Heart left ventricle (tissue), 16 donors: ENCODE measurements at regions not wholly inside any gene's neighbourhood (a gene's known extent, or its start where the extent isn't known, plus 50 kb on each side); places are given as distances from the start of the nearest gene placed in this dataset.

Experiments used
- ATAC-seq, 4 donors: fragments of 200-7000 bp; cut with Tn5 transposase; one replicate each; pipeline ENCODE4 v1.9.1; 2020 to 2022; ENCODE audit warnings: moderate library complexity in 4 of 4, mild to moderate bottlenecking in 3 of 4, moderate number of reproducible peaks in 1 of 4
- DNase-seq, 5 donors: peaks; one replicate each; pipeline ENCODE4 v3.0.0-alpha.2; 2020
- H3K27ac ChIP-seq, 12 donors: fragments of 200-600 bp; sonication (generic) in 4 of 12; one replicate each; pipeline versions ENCODE4 v1.5.0 to v1.8.0; 2016 to 2022; ENCODE audit warnings: mild to moderate bottlenecking in 2 of 12
- H3K27me3 ChIP-seq, 9 donors: fragments of 200-600 bp; sonication (generic) in 2 of 9; one replicate each; pipeline versions ENCODE4 v1.5.1 to v1.8.0; 2016 to 2022; ENCODE audit warnings: mild to moderate bottlenecking in 3 of 9
- H3K36me3 ChIP-seq, 9 donors: fragments of 200-600 bp; sonication (generic) in 2 of 9; one replicate each; pipeline versions ENCODE4 v1.5.0 to v1.8.0; 2018 to 2022; ENCODE audit warnings: mild to moderate bottlenecking in 2 of 9
- H3K4me1 ChIP-seq, 12 donors: fragments of 200-600 bp; sonication (generic) in 4 of 12; one replicate each; pipeline versions ENCODE4 v1.5.0 to v1.8.0; 2016 to 2022; ENCODE audit warnings: mild to moderate bottlenecking in 3 of 12
- H3K4me3 ChIP-seq, 12 donors: fragments of 200-600 bp; sonication (generic) in 4 of 12; one replicate each; pipeline versions ENCODE4 v1.5.0 to v1.8.0; 2017 to 2022; ENCODE audit warnings: mild to moderate bottlenecking in 9 of 12, moderate library complexity in 4 of 12
- H3K9me3 ChIP-seq, 12 donors: fragments of 200-600 bp; sonication (generic) in 4 of 12; one replicate each; pipeline versions ENCODE4 v1.5.0 to v1.8.0; 2016 to 2022; ENCODE audit warnings: mild to moderate bottlenecking in 1 of 12
- POLR2A ChIP-seq, 2 donors: fragments of 450-650 bp; IDR thresholded peaks; one replicate each; pipeline ENCODE4 v1.6.1; 2017; ENCODE audit warnings: antibody characterized with exemption in 2 of 2, mild to moderate bottlenecking in 2 of 2, moderate library complexity in 2 of 2
- WGBS, 4 donors: extraction: QIAGEN DNeasy Blood & Tissue Kit in 2 of 4; methylation state at CpG; one replicate each; pipeline versions ENCODE4 v1.1.5 to v1.1.7; 2013 to 2018; 5-methylcytosine and 5-hydroxymethylcytosine counted together
- intact Hi-C, 10 donors: fragments of 100-400 bp; cut with DNase I; formaldehyde crosslinking; loops; one replicate each; pipeline versions ENCODE4 v1.11.1 to v1.14.2; 2022
- TF ChIP-seq, protein P1 (sequence below), 12 donors: fragments of 200-600 bp; sonication (generic) in 4 of 12; IDR thresholded peaks; one replicate each; pipeline versions ENCODE4 v1.5.0 to v1.8.0; 2018 to 2022; ENCODE audit warnings: antibody characterized with exemption in 12 of 12, mild to moderate bottlenecking in 5 of 12
- donor health status: ischemic (EF 13 %, LVEDD 7.1; RV severe dilation, severe dysfunction).
- donor health status: healthy with polysubstance abuse.
- donor health status: DM: no; HTN: yes; CAD: no.
- donor health status: DM: no; HTN: no; CAD: no.
- donor health status: ischemic (EF 25% LVEDD 6.9; RV normal size, moderate dysfunction).
- donor health status: ischemic (EF 25% LVEDD 5.7; RV mildly dilated, moderate dysfunction).
- donor health status: healthy.
- donor health status: DM: yes; HTN: yes; CAD: no.
- donor health status: ischemic (EF 35%, LVEDD 5.7; RV mildly dilated, moderate dysfunction).
- donor health status: nonischemic (EF 11% LVEDD 7.7; RV severe dilation, severe dysfunction).
- donor health status: DM: yes; HTN: yes; CAD: no.
- donor health status: PGD.
- donor health status: ischemic (EF 29% LVEDD 5.4; RV normal size, mild dysfunction).
- donor health status: nonischemic (EF 23%, LVEDD 6.1; RV moderate dilation, normal function).

DNA sequence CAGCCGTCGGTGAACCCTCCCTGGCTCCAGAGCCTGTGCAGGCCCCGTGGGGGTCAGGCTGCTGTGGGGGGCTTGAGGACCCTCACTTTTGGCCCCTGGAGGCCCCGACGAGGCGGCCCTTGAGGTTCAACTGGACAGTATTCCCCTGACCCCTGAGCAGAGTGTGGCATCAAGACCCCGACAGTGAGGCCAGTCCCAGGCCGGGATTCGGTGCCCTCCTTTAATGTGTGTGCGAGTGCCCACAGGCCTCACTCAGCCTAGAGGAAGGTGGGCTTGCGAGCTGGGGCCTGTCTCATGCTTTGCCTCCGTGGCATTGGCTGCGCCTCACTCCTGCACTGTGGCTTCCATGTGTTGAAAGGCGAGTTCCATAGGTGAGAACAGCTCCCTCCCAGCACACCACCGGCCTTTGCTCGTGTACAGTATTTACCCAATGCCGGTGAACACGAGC is 94.5 kb downstream of the METRNL start:
- ATAC-seq (no peak), DNase-seq (peak in 4 of 5 donors; percentile 3 to 40 (median 13))
- intact Hi-C loops: no loop called here
- no peaks in the 10 kb centered on the region for H3K4me1 ChIP-seq
- H3K9me3 ChIP-seq: no peaks in the 10 kb centered on the region
- 92 to 94% (median 93%) methylated on average over 11 to 18 of the region's 18 CpGs for WGBS, 4 donors
- no peaks in the 10 kb centered on the region for H3K36me3 ChIP-seq
- TF ChIP-seq POLR2A (IDR thresholded peaks at IDR 0.05): no peak
- TF ChIP-seq, protein P1, sequence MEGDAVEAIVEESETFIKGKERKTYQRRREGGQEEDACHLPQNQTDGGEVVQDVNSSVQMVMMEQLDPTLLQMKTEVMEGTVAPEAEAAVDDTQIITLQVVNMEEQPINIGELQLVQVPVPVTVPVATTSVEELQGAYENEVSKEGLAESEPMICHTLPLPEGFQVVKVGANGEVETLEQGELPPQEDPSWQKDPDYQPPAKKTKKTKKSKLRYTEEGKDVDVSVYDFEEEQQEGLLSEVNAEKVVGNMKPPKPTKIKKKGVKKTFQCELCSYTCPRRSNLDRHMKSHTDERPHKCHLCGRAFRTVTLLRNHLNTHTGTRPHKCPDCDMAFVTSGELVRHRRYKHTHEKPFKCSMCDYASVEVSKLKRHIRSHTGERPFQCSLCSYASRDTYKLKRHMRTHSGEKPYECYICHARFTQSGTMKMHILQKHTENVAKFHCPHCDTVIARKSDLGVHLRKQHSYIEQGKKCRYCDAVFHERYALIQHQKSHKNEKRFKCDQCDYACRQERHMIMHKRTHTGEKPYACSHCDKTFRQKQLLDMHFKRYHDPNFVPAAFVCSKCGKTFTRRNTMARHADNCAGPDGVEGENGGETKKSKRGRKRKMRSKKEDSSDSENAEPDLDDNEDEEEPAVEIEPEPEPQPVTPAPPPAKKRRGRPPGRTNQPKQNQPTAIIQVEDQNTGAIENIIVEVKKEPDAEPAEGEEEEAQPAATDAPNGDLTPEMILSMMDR (IDR thresholded peaks at IDR 0.05): no peak
- no peak overlapping the region for H3K27ac ChIP-seq
- peaks cover 0 to 6% (median 0%) of the 10 kb centered on the region in 9 donors for H3K27me3 ChIP-seq
- no peak overlapping the region for H3K4me3 ChIP-seq

DNA sequence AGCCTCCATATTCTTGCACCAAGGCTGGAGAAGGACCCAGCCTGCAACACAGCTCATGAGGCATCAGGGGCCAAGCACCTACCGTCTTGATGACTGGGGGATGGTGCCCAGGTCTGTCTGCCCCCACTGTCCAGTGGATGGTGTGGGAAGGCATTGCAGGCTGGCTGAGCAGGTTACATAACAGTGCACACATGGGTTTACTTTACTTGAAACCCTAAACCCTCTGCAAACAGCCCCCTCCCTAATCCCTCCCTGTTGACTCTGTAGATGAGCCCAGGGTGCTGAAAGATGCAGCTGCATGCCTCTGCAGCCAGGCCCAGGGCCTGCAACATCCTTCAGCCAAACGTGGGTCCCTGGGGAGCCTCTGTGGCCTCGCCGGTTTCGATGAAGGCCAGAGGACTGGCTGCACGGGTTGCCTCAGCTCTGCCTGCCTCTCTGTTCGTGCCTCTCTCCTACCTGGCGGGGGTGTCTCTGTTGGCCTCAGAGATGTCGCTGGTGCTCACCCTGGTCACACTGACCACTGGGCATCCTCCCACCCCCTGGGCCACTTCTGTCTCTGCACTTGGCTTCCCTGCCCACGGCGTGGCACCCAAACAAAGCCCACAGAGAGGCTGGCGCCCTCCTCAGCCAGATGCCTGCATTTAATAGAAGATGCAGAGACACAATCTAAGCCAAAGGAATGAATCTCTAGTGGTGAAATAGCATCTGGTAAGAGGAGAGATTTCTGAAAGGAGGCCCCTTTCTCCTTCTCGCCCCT is 95.1 kb downstream of the METRNL start:
- Histone ChIP-seq H3K27ac (no peak overlapping the region), H3K4me1 (peaks cover 0 to under 1% (median 0%) of the 10 kb centered on the region in 12 donors), H3K27me3 (peaks cover 0 to 6% (median 0%) of the 10 kb centered on the region in 9 donors), H3K9me3 (no peaks in the 10 kb centered on the region), H3K4me3 (no peak overlapping the region), H3K36me3 (no peaks in the 10 kb centered on the region)
- intact Hi-C loops: no loop called here
- 59 to 70% (median 65%) methylated on average over 11 to 13 of the region's 13 CpGs for WGBS, 4 donors
- peak in 3 of 5 donors; percentile 10 to 47 (median 25) for DNase-seq
- ATAC-seq: no peak
- TF ChIP-seq, protein P1 (IDR thresholded peaks at IDR 0.05): no peak
- no peak for TF ChIP-seq POLR2A (IDR thresholded peaks at IDR 0.05)

DNA sequence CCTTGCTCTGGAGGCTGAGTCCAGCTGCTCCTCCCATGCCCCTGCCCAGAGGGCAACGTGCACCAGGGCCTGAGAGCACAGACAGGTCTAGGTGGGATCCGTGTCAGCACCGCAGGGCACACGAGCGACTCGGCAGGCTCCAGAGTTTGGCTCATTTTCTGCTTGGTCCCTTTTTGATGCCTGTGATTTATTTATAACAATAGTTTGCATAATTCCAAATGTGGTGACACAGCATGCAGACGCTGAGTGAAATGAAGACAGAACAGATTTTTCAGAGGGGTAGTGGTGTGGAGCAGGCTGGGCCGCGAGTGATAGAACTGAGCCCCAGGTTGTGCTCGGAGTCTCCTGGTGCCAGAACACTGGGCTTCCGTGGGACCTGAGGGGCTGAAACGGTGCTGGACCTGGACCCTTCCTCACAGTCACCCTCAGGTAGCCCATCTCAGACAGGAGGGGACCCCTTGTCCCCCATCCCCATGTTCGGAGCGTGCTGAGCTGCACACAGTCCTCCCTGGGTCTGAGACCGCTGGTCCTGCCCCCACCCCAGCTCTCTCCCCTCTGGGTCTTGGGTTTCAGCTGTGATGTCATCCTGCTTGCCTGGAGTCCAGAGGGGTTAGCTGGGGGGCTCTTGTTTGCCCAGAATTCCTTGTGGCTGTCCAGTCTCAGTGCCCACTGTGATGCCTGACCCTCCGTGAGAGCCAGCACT is 95.9 kb downstream of the METRNL start:
- ATAC-seq (no peak), DNase-seq (peak in 2 of 5 donors; percentile 5 to 8)
- intact Hi-C loops: no loop called here
- no peak overlapping the region for H3K27ac ChIP-seq
- no peak overlapping the region for H3K4me3 ChIP-seq
- H3K4me1 ChIP-seq: peaks cover 0 to 7% (median 0%) of the 10 kb centered on the region in 12 donors
- no peak for TF ChIP-seq POLR2A (IDR thresholded peaks at IDR 0.05)
- H3K27me3 ChIP-seq: peaks cover 0 to 6% (median 0%) of the 10 kb centered on the region in 9 donors
- WGBS, 4 donors: 85 to 93% (median 86%) methylated on average over 13 to 16 of the region's 16 CpGs
- H3K36me3 ChIP-seq: no peaks in the 10 kb centered on the region
- no peaks in the 10 kb centered on the region for H3K9me3 ChIP-seq

DNA sequence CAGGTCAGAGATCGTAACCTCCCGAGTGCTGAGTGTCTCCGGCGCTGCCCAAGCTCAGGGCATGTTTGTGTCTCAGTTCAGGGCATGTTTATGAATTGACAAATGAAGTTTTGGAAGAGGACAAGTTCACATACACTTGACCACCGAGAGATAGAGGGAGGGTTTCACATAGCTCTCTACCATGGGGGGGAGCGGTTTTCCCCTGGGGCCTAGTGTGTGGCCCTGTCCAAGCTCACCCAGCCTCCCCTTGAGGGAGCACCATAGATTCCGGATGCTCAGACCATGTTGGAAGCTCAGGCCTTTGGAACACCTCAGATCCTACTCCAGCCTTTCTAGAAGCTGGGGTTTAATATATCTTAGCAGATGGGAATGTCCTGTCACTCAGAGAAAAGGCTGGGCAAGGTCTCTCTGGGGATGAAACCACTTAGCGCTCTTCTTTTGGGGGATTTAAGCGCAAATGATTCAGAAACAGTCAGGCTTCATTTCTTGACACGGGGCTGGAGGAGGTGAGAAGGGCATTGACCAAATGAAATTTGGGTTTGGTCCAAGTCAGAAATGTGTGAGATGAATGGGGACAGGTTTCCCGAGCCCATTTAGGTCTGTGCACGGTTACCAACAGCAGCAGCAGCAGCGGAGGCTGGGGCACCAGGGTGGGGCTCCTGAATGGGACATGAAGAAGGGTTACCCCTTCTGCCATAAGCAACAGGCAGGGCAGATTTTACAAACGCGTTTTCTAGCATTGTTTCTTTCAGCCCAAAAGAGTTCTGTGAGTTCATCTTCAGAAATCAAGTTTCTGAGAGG is 96.6 kb downstream of the METRNL start:
- whole genome bisulfite sequencing, 4 donors: 90 to 92% (median 91%) methylated on average over 14 to 15 of the region's 15 CpGs
- intact Hi-C loops: no loop called here
- Histone ChIP-seq H3K4me1 (peaks cover 0 to 7% (median 0%) of the 10 kb centered on the region in 12 donors), H3K9me3 (no peaks in the 10 kb centered on the region), H3K27ac (no peak overlapping the region), H3K4me3 (no peak overlapping the region), H3K36me3 (no peaks in the 10 kb centered on the region), H3K27me3 (no peaks in the 10 kb centered on the region)
- ATAC-seq: no peak
- peak in 1 of 5 donors; percentile 8 for DNase-seq
- no peak for TF ChIP-seq POLR2A (IDR thresholded peaks at IDR 0.05)
- TF ChIP-seq, protein P1 (IDR thresholded peaks at IDR 0.05): no peak
